ENCODE measurements at regions not wholly inside any gene's neighbourhood (a gene's known extent, or its start where the extent isn't known, plus 50 kb on each side); places are given as distances from the start of the nearest gene placed in this dataset.

DNA sequence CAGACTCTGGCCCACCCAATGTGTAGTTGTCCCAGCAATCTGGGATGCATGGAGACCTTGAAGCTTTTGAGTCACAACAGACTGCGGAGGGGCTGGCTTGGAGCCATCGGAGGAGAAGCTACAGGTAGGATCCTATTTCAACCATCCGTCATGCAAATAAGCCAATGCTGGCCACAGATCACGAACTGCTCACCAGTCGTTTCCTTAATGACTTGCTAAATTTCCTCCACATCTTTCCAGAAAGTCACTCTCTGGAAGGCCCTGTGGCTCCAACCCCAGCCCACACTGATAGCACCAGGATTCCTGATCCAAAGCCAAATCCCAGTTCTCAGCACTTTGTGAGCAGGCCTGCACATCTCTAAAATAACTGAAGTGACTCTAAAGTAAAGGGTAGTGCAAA lies 321.3 kb downstream of the RAB28 start:
- TF ChIP-seq CTCF (conservative IDR thresholded peaks at IDR 0.05 in 1 of 2, IDR thresholded peaks at IDR 0.05 in 1 of 2; ENCODE audit: extremely low read depth in 1 of 2, insufficient read depth in 1 of 2, low read depth in 1 of 2, low read length in 2 of 2), result no peak
- TF ChIP-seq EZH2 (IDR thresholded peaks at IDR 0.05; ENCODE audit: borderline replicate concordance, low read length), result no peak
